ENCODE measurements at regions not wholly inside any gene's neighbourhood (a gene's known extent, or its start where the extent isn't known, plus 50 kb on each side); places are given as distances from the start of the nearest gene placed in this dataset.

DNA sequence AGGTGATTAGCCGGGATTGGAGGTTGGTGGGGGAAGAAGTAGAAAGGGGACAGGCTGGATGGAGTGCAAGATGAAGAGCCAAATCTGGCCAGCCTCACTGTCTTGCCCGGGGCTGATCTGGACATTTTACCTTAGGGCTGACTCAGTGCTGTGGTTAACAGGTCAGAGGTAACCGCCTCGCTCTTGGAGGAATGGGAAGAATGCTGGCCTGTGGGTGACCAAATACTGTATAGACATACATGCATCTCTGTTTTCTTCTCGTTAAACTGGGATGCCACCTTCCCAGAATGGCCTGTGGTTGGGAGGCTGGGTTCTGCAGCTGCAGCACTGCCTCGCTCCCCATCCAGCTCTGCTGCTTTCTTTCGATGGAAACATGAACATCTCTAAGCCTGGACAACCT is 120.0 kb downstream of the SEC23IP start:
- DNase-seq (ENCODE audit: low spot score), result no peak

DNA sequence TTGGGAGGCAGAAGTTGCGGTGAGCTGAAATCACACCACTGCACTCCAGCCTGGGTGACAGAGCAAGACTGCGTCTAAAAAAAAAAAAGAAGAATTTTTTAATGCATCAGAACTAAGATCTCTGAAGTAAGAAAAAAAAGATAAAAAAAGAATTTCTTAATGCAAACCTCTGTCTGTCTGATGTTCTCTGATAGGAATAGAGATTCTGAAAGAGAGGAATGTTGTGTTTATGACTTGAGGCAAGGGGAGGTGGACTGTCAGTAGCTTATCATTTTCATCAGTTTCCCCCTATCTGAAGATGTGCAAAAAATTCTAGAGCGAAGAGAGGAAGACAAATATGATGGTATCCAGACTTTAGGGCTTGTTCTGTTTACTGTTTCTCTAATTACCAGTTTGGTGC is 121.5 kb downstream of the SEC23IP start:
- TF ChIP-seq, protein P1, sequence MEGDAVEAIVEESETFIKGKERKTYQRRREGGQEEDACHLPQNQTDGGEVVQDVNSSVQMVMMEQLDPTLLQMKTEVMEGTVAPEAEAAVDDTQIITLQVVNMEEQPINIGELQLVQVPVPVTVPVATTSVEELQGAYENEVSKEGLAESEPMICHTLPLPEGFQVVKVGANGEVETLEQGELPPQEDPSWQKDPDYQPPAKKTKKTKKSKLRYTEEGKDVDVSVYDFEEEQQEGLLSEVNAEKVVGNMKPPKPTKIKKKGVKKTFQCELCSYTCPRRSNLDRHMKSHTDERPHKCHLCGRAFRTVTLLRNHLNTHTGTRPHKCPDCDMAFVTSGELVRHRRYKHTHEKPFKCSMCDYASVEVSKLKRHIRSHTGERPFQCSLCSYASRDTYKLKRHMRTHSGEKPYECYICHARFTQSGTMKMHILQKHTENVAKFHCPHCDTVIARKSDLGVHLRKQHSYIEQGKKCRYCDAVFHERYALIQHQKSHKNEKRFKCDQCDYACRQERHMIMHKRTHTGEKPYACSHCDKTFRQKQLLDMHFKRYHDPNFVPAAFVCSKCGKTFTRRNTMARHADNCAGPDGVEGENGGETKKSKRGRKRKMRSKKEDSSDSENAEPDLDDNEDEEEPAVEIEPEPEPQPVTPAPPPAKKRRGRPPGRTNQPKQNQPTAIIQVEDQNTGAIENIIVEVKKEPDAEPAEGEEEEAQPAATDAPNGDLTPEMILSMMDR (IDR thresholded peaks at IDR 0.05; ENCODE audit: extremely low read depth, missing control alignments), result no peak

More for the DNA sequence above, 120.0 kb downstream of the SEC23IP start:
- TF ChIP-seq, protein P1 (IDR thresholded peaks at IDR 0.05; ENCODE audit: extremely low read depth, missing control alignments), result no peak

DNA sequence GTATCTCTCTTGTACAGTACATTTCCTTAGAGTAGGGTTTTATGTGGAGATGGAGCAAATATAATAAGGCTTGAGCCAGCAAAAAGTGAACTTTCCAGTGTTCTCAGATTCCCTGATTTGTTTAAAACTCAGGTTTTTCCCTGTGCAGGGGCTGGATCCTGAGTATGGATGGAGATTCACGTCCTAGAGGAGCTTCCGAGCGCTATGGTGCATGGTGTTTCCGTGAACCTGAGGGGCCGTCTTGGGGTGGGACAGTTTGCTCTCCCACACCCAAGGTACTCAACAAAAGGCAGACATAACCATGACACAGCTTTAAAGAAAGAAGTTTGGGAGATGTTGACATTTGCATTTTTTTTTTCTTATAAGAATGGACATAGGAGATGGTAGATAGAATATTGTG is 122.5 kb downstream of the SEC23IP start:
- TF ChIP-seq, protein P1 (IDR thresholded peaks at IDR 0.05; ENCODE audit: extremely low read depth, missing control alignments), result no peak
- DNase-seq (ENCODE audit: low spot score), result no peak

More for the DNA sequence above, 121.5 kb downstream of the SEC23IP start:
- DNase-seq (ENCODE audit: low spot score), result no peak

DNA sequence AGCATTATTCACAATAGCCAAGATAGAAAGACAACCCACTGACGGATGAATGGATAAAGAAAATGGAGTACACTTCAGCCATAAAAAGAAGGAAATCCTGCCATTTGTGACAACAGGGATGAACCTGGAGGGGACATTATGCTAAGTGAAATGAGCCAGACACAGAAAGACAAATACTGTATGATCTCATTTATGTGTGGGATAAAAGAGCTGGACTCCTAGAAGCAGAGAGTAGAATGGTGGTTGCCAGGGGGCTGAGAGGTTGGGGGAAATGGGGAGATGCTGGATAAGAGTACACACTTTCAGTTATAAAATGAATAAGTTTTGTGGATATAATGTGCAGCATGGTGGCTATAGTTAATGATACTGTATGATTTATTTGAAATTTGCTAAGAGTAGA is 124.4 kb downstream of the SEC23IP start:
- TF ChIP-seq, protein P1 (IDR thresholded peaks at IDR 0.05; ENCODE audit: extremely low read depth, missing control alignments), result no peak
- no peak for DNase-seq (ENCODE audit: low spot score)

DNA sequence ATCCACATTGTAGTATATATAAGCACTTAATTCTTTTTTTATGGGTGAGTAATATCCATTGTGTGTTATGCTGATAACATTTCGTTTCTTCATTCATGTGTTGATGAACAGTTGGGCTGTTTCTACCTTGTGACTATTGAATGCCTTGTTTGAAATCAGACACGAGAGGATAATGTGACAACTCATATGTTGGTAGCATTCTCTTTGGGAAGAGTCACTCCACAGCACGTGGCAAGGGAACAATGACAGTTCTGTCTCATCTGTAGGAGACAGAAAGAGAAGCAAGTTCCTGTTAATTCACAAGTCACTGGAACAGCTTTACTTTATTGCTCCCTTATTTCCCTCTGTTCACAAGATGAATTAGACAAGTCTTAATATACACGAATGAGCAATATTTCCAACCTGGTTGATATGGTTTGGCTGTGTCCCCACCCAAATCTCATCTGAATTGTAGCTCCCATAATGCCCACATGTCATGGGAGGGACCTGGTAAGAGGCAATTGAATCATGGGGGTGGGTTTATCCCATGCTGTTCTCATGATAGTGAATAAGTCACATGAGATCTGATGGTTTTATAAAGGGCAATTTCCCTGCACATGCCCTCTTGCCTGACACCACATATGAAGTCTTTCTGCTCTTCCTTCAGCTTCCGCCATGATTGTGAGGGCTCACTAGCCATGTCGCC is 125.3 kb downstream of the SEC23IP start:
- DNase-seq (ENCODE audit: low spot score), result no peak
- TF ChIP-seq, protein P1 (IDR thresholded peaks at IDR 0.05; ENCODE audit: extremely low read depth, missing control alignments), result no peak

DNA sequence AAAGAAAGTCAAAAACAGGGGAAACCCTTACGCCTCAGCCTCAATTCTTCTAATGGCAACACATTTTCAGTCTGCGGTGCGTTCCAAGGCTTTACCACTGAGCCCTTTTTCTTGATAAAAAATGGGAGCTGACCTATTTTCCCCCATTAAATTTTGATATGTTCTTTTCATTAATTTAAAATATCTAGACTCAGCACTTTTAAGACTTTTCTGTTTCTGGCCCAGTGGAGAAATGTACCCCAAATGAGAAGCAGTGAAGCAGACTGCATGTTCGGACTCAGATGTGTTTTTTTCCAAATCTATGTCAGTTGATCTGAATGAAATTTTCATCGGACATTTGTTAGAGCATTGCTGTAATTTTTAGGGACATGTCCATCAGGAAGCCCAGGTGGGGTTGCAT is 126.2 kb downstream of the SEC23IP start:
- TF ChIP-seq, protein P1 (IDR thresholded peaks at IDR 0.05; ENCODE audit: extremely low read depth, missing control alignments), result no peak
- DNase-seq (ENCODE audit: low spot score), result no peak

DNA sequence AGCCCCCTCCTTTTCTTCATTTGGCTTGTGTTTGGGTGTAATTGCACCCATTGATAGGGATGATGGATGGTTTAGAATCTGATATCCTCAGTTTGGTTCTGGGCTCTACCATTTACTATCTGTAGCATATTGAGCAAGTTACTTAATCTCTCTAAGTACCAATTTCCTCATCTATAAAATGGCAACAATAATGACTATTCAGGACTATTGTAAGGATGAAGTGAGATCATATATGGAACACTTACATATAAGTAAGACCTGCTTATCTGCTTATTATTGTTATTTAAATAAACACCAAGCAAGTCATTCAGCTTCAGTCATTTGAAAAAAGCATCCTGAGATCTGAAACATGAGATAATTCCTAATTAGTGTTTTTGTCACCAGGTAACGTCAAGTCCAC is 127.0 kb downstream of the SEC23IP start:
- TF ChIP-seq, protein P1 (IDR thresholded peaks at IDR 0.05; ENCODE audit: extremely low read depth, missing control alignments), result no peak
- no peak for DNase-seq (ENCODE audit: low spot score)
